Uterus (tissue), 2 donors: ENCODE measurements at regions not wholly inside any gene's neighbourhood (a gene's known extent, or its start where the extent isn't known, plus 50 kb on each side); places are given as distances from the start of the nearest gene placed in this dataset.

Experiments used
- POLR2A ChIP-seq, 2 donors: fragments of 450-650 bp; IDR thresholded peaks; one replicate each; pipeline ENCODE4 v1.6.1; 2016; ENCODE audit warnings: antibody characterized with exemption in 2 of 2, mild to moderate bottlenecking in 1 of 2, moderate library complexity in 1 of 2
- TF ChIP-seq, protein P1 (sequence below), 4 experiments: fragments of 200-600 bp in 2 of 4; fragments of 450-650 bp in 2 of 4; sonication (generic) in 2 of 4; IDR thresholded peaks; one replicate each; pipeline ENCODE4 v1.5.1; 2016 to 2019; ENCODE audit warnings: antibody characterized with exemption in 4 of 4, mild to moderate bottlenecking in 2 of 4, moderate library complexity in 1 of 4

DNA sequence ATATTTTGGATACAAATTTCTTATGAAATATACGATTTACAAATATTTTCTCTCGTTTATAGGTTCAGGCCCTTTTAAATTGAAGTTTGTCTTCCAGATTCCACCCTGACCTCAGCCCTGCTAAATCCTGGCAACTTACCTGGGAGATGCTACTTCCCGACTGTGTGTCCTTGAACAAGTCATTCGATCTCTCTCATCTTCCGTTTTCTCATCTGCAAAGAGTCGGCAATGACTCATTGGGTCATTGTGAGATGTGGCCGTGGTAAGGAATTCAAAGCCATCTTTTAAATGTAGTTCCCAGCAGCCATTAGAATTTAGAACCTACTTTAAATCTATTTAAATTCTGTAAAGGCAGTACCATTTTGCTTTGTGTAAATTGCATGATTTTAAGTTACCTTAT is 72.5 kb downstream of the LHX2 start:
- TF ChIP-seq, protein P1, sequence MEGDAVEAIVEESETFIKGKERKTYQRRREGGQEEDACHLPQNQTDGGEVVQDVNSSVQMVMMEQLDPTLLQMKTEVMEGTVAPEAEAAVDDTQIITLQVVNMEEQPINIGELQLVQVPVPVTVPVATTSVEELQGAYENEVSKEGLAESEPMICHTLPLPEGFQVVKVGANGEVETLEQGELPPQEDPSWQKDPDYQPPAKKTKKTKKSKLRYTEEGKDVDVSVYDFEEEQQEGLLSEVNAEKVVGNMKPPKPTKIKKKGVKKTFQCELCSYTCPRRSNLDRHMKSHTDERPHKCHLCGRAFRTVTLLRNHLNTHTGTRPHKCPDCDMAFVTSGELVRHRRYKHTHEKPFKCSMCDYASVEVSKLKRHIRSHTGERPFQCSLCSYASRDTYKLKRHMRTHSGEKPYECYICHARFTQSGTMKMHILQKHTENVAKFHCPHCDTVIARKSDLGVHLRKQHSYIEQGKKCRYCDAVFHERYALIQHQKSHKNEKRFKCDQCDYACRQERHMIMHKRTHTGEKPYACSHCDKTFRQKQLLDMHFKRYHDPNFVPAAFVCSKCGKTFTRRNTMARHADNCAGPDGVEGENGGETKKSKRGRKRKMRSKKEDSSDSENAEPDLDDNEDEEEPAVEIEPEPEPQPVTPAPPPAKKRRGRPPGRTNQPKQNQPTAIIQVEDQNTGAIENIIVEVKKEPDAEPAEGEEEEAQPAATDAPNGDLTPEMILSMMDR (IDR thresholded peaks at IDR 0.05) = no peak
- TF ChIP-seq POLR2A (IDR thresholded peaks at IDR 0.05) = no peak
